GM12864 (cell line): ENCODE measurements at regions not wholly inside any gene's neighbourhood (a gene's known extent, or its start where the extent isn't known, plus 50 kb on each side); places are given as distances from the start of the nearest gene placed in this dataset.

Experiments used
- DNase-seq: peaks from one replicate; pipeline ENCODE4 v3.0.0-alpha.2; 2011; ENCODE audit warnings: low read depth
- H3K4me3 ChIP-seq: 2 replicates; pipeline ENCODE4 v1.5.1; 2011; ENCODE audit warnings: mild to moderate bottlenecking, low read depth, low read length, control low read depth
- CTCF ChIP-seq: IDR thresholded peaks from 2 replicates; pipeline ENCODE4 v1.5.1; 2011; ENCODE audit warnings: low read depth, mild to moderate bottlenecking, moderate library complexity, low read length, control low read depth, inconsistent platforms; ENCODE audit errors: missing control alignments

- H3K4me3 ChIP-seq, result no peak overlapping the region
- TF ChIP-seq CTCF, result no peak
- DNase-seq, result no peak
Observed at GRCh38 chr2:2570871-2571270, 239.8 kb upstream of the MYT1L start.

- no peak overlapping the region for H3K4me3 ChIP-seq
- TF ChIP-seq CTCF, result no peak
- no peak for DNase-seq
Observed at GRCh38 chr2:2570360-2570759, 239.3 kb upstream of the MYT1L start.

- H3K4me3 ChIP-seq, result no peak overlapping the region
- no peak for TF ChIP-seq CTCF
- DNase-seq, result no peak
Observed at GRCh38 chr2:2569836-2570235, 238.8 kb upstream of the MYT1L start.

- no peak for DNase-seq
- no peak overlapping the region for H3K4me3 ChIP-seq
- no peak for TF ChIP-seq CTCF
Observed at GRCh38 chr2:2569306-2569705, 238.2 kb upstream of the MYT1L start.

GRCh38 chr2:2568411-2568810, 237.3 kb upstream of the MYT1L start:
- TF ChIP-seq CTCF, result no peak
- H3K4me3 ChIP-seq, result no peak overlapping the region
- no peak for DNase-seq

- TF ChIP-seq CTCF, result no peak
- DNase-seq, result no peak
- no peak overlapping the region for H3K4me3 ChIP-seq
Observed at GRCh38 chr2:2567776-2568175, 236.7 kb upstream of the MYT1L start.

GRCh38 chr2:2566396-2567323, 235.6 kb upstream of the MYT1L start:
- no peak for TF ChIP-seq CTCF
- no peak for DNase-seq

More at GRCh38 chr2:2566396-2567323, 235.6 kb upstream of the MYT1L start:
- H3K4me3 ChIP-seq, result no peak overlapping the region
